Amniotic epithelial cell (primary cell): ENCODE measurements at regions not wholly inside any gene's neighbourhood (a gene's known extent, or its start where the extent isn't known, plus 50 kb on each side); places are given as distances from the start of the nearest gene placed in this dataset.

Experiments
- DNase-seq: peaks from one replicate; pipeline ENCODE4 v3.0.0-alpha.2; 2010; ENCODE audit warnings: low read depth

- DNase-seq: peak; percentile 93
Observed at GRCh38 chr4:1511441-1512041, 105.3 kb upstream of the NKX1-1 start.

- no peak for DNase-seq
Observed at GRCh38 chr4:1510931-1511330, 104.7 kb upstream of the NKX1-1 start.

GRCh38 chr4:1509366-1509765, 103.1 kb upstream of the NKX1-1 start:
- DNase-seq: no peak

- no peak for DNase-seq
Observed at GRCh38 chr4:1508161-1509160, 102.2 kb upstream of the NKX1-1 start.

GRCh38 chr4:1506956-1507721, 100.9 kb upstream of the NKX1-1 start:
- no peak for DNase-seq

- no peak for DNase-seq
Observed at GRCh38 chr4:1505511-1506460, 99.5 kb upstream of the NKX1-1 start.

- DNase-seq: no peak
Observed at GRCh38 chr4:1504595-1505500, 98.6 kb upstream of the NKX1-1 start.

GRCh38 chr4:1503583-1504471, 97.6 kb upstream of the NKX1-1 start:
- no peak for DNase-seq

GRCh38 chr4:1502976-1503375, 96.7 kb upstream of the NKX1-1 start:
- DNase-seq: no peak

GRCh38 chr4:1502501-1502886, 96.3 kb upstream of the NKX1-1 start:
- DNase-seq: no peak

GRCh38 chr4:1501754-1502500, 95.7 kb upstream of the NKX1-1 start:
- no peak for DNase-seq

GRCh38 chr4:1500966-1501753, 94.9 kb upstream of the NKX1-1 start:
- no peak for DNase-seq

GRCh38 chr4:1500231-1500965, 94.2 kb upstream of the NKX1-1 start:
- no peak for DNase-seq

- no peak for DNase-seq
Observed at GRCh38 chr4:1499465-1499864, 93.2 kb upstream of the NKX1-1 start.

GRCh38 chr4:1497189-1497801, 91.1 kb upstream of the NKX1-1 start:
- DNase-seq: no peak

- DNase-seq: no peak
Observed at GRCh38 chr4:1496116-1496642, 89.9 kb upstream of the NKX1-1 start.
